Tibial artery (tissue), 4 donors: ENCODE measurements at regions not wholly inside any gene's neighbourhood (a gene's known extent, or its start where the extent isn't known, plus 50 kb on each side); places are given as distances from the start of the nearest gene placed in this dataset.
A peak's percentile ranks its signal among the peaks of the same experiment; 100 is the strongest.

Experiments
- DNase-seq, 2 donors: peaks; one replicate each; pipeline ENCODE4 v3.0.0-alpha.2; 2019
- H3K27ac ChIP-seq, 2 donors: fragments of 200-600 bp; sonication (generic) in 1 of 2; 1 replicate in 1 of 2; 2 replicates in 1 of 2; pipeline ENCODE4 v1.5.1; 2018 to 2019; ENCODE audit warnings: mild to moderate bottlenecking in 1 of 2
- H3K27me3 ChIP-seq, 2 donors: fragments of 200-600 bp; sonication (generic) in 1 of 2; one replicate each; pipeline versions ENCODE4 v1.5.1 to v1.6.0; 2016 to 2019
- H3K36me3 ChIP-seq, 3 donors: fragments of 200-600 bp; sonication (generic) in 2 of 3; one replicate each; pipeline ENCODE4 v1.5.1; 2016 to 2019; ENCODE audit warnings: mild to moderate bottlenecking in 2 of 3
- H3K4me1 ChIP-seq, 4 donors: fragments of 200-600 bp; sonication (generic) in 2 of 4; 1 replicate in 3 of 4; 2 replicates in 1 of 4; pipeline ENCODE4 v1.5.1; 2016 to 2019
- H3K4me3 ChIP-seq, 2 donors: fragments of 200-600 bp; sonication (generic) in 1 of 2; 1 replicate in 1 of 2; 2 replicates in 1 of 2; pipeline ENCODE4 v1.5.1; 2018 to 2019; ENCODE audit warnings: mild to moderate bottlenecking in 2 of 2
- H3K9me3 ChIP-seq, 3 donors: fragments of 200-600 bp; sonication (generic) in 1 of 3; one replicate each; pipeline ENCODE4 v1.5.1; 2016 to 2019
- CTCF ChIP-seq, 2 experiments: fragments of 200-600 bp in 1 of 2; fragments of 450-650 bp in 1 of 2; IDR thresholded peaks; one replicate each; pipeline ENCODE4 v1.5.1; 2017 to 2019; ENCODE audit warnings: antibody characterized with exemption in 2 of 2, mild to moderate bottlenecking in 1 of 2, moderate library complexity in 1 of 2
- intact Hi-C: fragments of 100-400 bp; cut with DNase I; formaldehyde crosslinking; loops from one replicate; pipeline ENCODE4 v1.15.0; 2023; ENCODE audit warnings: low total_unique reads

- H3K36me3 ChIP-seq: no peaks in the 10 kb centered on the region
- H3K27me3 ChIP-seq: no peaks in the 10 kb centered on the region
- no peak overlapping the region for H3K4me3 ChIP-seq
- no peak overlapping the region for H3K27ac ChIP-seq
- TF ChIP-seq CTCF (IDR thresholded peaks at IDR 0.05): no peak
- peaks cover 0 to 3% (median 0%) of the 10 kb centered on the region in 4 donors for H3K4me1 ChIP-seq
- intact Hi-C loops: no loop called here
- H3K9me3 ChIP-seq: no peaks in the 10 kb centered on the region
- no peak for DNase-seq
These were observed 342.5 kb downstream of the PTEN start for GRCh38 chr10:88205842-88206446.

DNA sequence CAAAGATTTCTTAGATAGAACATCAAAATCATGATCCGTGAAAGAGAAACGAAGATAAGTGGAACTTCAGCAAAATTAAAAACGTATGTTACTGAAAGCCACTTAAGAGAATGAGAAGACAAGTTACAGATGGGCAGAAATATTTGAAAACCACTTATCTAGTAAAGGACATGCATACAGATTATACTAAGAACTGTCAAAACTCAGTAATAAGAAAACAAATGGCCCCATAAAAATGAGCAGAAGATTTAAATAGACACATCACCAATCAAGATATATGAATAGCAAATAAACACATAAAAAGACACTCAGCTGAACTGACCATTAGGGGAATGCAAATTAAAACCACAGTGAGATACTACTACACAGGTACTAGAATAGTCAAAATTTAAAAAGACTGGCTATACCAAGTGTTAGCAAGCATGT, 343.7 kb downstream of the PTEN start:
- no peak for TF ChIP-seq CTCF (IDR thresholded peaks at IDR 0.05)
- H3K4me3 ChIP-seq: no peak overlapping the region
- H3K27ac ChIP-seq: no peak overlapping the region
- H3K9me3 ChIP-seq: no peaks in the 10 kb centered on the region
- intact Hi-C loops: no loop called here
- no peaks in the 10 kb centered on the region for H3K36me3 ChIP-seq
- H3K27me3 ChIP-seq: no peaks in the 10 kb centered on the region
- H3K4me1 ChIP-seq: peaks cover 0 to 3% (median 0%) of the 10 kb centered on the region in 4 donors
- DNase-seq: no peak

- Histone ChIP-seq H3K9me3 (no peaks in the 10 kb centered on the region), H3K27ac (no peak overlapping the region), H3K36me3 (no peaks in the 10 kb centered on the region), H3K4me1 (peaks cover 0 to 3% (median 0%) of the 10 kb centered on the region in 4 donors), H3K27me3 (no peaks in the 10 kb centered on the region), H3K4me3 (no peak overlapping the region)
- TF ChIP-seq CTCF (IDR thresholded peaks at IDR 0.05): no peak
- DNase-seq: no peak
- intact Hi-C loops: no loop called here
These were observed 345.8 kb downstream of the PTEN start for GRCh38 chr10:88209231-88209630.

DNA sequence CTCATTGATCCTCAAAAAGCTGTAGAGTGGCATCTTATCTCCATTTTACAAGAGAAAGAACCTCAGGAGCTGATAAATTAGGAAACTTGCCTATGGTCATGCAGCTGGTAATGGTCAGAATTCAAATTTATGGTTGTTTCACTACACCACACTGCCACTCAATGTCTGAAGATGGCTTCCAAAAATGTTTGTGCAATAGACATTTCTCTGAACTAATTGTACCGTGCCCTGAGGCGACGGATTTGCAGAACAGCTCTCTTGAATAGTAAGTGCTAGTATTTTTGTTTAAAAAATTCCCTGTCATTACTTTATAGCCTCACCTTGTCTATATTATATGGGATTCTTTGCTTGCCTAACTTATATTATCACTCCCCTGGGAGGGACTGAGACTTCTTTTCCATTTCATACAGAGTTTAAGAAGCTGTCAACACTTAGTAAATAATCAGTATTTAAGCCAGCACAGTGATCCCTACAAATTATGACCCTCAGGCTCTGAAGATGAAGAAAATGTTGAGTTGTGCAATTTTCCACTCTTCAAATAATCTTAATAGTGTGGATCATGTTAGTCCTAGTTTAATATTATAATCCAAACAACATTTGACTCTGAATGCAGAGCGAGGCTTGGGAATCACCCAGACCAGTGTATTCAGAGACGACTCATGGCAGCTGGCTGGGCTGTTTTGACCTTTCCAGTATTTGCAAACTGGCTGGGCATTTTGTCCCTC, 346.6 kb downstream of the PTEN start:
- no peak overlapping the region for H3K27ac ChIP-seq
- H3K4me1 ChIP-seq: peaks cover 0 to 3% (median 0%) of the 10 kb centered on the region in 4 donors
- DNase-seq: peak in 1 of 2 donors; percentile 48
- no peaks in the 10 kb centered on the region for H3K27me3 ChIP-seq
- no peaks in the 10 kb centered on the region for H3K36me3 ChIP-seq
- TF ChIP-seq CTCF (IDR thresholded peaks at IDR 0.05): no peak
- no peaks in the 10 kb centered on the region for H3K9me3 ChIP-seq
- intact Hi-C loops: no loop called here
- no peak overlapping the region for H3K4me3 ChIP-seq

GRCh38 chr10:88211230-88211629, 347.8 kb downstream of the PTEN start:
- H3K27me3 ChIP-seq: no peaks in the 10 kb centered on the region
- no peak overlapping the region for H3K27ac ChIP-seq
- no peaks in the 10 kb centered on the region for H3K36me3 ChIP-seq
- H3K9me3 ChIP-seq: no peaks in the 10 kb centered on the region
- no peak overlapping the region for H3K4me3 ChIP-seq
- DNase-seq: no peak
- H3K4me1 ChIP-seq: peaks cover 0 to 3% (median 0%) of the 10 kb centered on the region in 4 donors
- intact Hi-C loops: no loop called here
- no peak for TF ChIP-seq CTCF (IDR thresholded peaks at IDR 0.05)
